ENCODE measurements at regions not wholly inside any gene's neighbourhood (a gene's known extent, or its start where the extent isn't known, plus 50 kb on each side); places are given as distances from the start of the nearest gene placed in this dataset.

GRCh38 chr11:121928597-121929580, 187.1 kb downstream of the BLID start:
- TF ChIP-seq MAX (IDR thresholded peaks at IDR 0.05) (no peak), EZH2 (IDR thresholded peaks at IDR 0.05) (no peak), POLR2A (IDR thresholded peaks at IDR 0.05; ENCODE audit: borderline replicate concordance, extremely low read depth, insufficient read depth, insufficient read length) (no peak), FOSL1 (IDR thresholded peaks at IDR 0.05; ENCODE audit: low read depth) (no peak), RAD21 (IDR thresholded peaks at IDR 0.05; ENCODE audit: low read depth) (no peak), ZNF274 (IDR thresholded peaks at IDR 0.05; ENCODE audit: low read depth, low read length) (no peak)

Data from HCT116 (cell line).